AG04449 (cell line): ENCODE measurements at regions not wholly inside any gene's neighbourhood (a gene's known extent, or its start where the extent isn't known, plus 50 kb on each side); places are given as distances from the start of the nearest gene placed in this dataset.

Experiments
- CTCF ChIA-PET: fragments of 350-600 bp; formaldehyde crosslinking; extraction: SDS; loops from one replicate; lab custom pipeline; 2021; ENCODE audit warnings: antibody characterized with exemption; lab: Yijun Ruan, JAX
- POLR2A ChIA-PET: fragments of 400-600, 350-600 bp; formaldehyde crosslinking; extraction: SDS; loops from one replicate; lab custom pipeline; 2020; ENCODE audit warnings: antibody characterized with exemption, inconsistent platforms; lab: Yijun Ruan, JAX
- DNase-seq: peaks from one replicate; pipeline ENCODE4 v3.0.0-alpha.2; 2010; ENCODE audit warnings: low read depth, low spot score
- H3K4me3 ChIP-seq: 2 replicates; pipeline ENCODE4 v1.5.1; 2011; ENCODE audit warnings: low read depth, mild to moderate bottlenecking, control low read depth, low read length
- TF ChIP-seq, protein P1 (sequence below): IDR thresholded peaks from one replicate; pipeline ENCODE4 v1.5.1; 2011; ENCODE audit warnings: mild to moderate bottlenecking, moderate library complexity, low read length, control low read depth, inconsistent platforms; ENCODE audit not compliant: insufficient read depth; ENCODE audit errors: missing control alignments

DNA sequence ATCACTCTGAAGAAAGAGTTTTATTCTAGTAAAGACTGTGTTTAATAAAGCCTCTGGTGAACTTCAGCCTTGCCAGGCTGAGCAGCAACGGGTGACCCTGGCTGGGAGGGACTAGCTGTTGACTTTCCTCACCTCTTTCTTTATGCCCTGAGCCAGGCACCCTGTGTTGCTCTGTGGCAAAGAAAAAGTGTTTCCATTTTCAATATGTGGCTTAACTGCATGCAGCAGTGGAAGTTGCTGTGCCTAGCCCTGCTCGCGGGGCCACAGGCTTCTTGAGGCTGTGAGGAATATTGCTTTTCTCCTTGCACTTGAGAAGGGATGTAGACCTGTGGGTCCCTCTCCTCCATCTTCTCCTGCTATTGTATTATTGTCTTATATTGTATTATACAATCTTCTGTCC is 67.0 kb downstream of the CXCL12 start:
- POLR2A ChIA-PET: no interaction called here
- H3K4me3 ChIP-seq: no peak overlapping the region
- DNase-seq: no peak
- TF ChIP-seq, protein P1, sequence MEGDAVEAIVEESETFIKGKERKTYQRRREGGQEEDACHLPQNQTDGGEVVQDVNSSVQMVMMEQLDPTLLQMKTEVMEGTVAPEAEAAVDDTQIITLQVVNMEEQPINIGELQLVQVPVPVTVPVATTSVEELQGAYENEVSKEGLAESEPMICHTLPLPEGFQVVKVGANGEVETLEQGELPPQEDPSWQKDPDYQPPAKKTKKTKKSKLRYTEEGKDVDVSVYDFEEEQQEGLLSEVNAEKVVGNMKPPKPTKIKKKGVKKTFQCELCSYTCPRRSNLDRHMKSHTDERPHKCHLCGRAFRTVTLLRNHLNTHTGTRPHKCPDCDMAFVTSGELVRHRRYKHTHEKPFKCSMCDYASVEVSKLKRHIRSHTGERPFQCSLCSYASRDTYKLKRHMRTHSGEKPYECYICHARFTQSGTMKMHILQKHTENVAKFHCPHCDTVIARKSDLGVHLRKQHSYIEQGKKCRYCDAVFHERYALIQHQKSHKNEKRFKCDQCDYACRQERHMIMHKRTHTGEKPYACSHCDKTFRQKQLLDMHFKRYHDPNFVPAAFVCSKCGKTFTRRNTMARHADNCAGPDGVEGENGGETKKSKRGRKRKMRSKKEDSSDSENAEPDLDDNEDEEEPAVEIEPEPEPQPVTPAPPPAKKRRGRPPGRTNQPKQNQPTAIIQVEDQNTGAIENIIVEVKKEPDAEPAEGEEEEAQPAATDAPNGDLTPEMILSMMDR: no peak
- CTCF ChIA-PET: interaction anchor here (1.3 kb wide), 1 partner anchor 629 kb away, joined by 3 read pairs; no protein-coding TSS in a partner anchor

DNA sequence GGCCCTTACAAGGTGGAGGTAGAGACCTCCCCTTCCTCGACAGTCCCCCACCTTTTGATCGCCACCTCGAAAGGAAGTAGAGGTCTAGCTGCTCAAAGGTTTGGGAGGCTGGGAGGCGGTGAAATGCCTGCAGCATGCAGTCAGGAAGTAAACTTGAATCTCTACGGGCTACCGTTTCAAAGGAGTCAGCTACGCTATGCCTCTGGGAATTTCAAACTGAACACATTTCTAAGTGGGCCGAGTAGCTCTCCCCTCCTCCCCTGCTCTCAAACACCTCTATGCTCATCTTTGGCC is 68.0 kb downstream of the CXCL12 start:
- TF ChIP-seq, protein P1: no peak
- no peak overlapping the region for H3K4me3 ChIP-seq
- no peak for DNase-seq
- POLR2A ChIA-PET: no interaction called here
- CTCF ChIA-PET: interaction anchor here (1.3 kb wide), 1 partner anchor 628 kb away, joined by 3 read pairs; no protein-coding TSS in a partner anchor

DNA sequence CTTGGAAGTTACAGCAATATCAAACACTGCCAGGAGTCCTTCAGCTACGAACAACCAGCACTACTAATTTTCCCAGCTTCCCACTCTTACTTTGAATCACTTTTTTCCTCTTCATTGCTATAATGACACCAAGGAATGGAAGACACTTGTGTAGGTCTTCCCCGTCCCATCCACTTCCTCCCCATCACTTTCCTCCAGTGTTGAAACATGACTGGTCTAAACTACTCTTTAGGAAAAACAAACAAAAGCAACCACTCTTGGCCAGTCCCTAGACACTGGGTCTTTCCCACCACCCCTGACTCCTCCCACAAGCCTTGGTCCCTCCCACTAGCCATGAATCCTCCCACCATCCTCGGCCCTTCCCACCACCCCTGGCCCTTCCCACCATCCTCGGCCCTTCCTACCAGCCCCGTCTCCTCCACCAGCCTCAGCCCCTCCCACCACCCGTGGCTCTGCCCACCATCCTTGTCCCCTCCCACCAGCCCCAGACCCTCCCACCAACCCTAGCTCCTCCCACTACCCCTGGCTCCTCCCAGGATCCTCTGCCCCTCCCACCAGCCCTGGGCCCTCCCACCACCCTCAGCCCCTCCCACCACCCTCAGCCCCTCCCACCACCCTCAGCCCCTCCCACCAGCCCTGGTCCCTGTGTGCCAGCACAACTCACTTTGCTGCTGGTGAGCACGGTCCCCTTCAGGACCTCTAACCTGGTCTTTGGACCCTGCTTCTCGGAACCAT is 68.5 kb downstream of the CXCL12 start:
- no peak for DNase-seq
- CTCF ChIA-PET: interaction anchor here (0.9 to 1.3 kb wide), 2 partner anchors 537 to 628 kb away, joined by 3 read pairs; no protein-coding TSS in a partner anchor
- H3K4me3 ChIP-seq: no peak overlapping the region
- TF ChIP-seq, protein P1: no peak
- POLR2A ChIA-PET: no interaction called here

DNA sequence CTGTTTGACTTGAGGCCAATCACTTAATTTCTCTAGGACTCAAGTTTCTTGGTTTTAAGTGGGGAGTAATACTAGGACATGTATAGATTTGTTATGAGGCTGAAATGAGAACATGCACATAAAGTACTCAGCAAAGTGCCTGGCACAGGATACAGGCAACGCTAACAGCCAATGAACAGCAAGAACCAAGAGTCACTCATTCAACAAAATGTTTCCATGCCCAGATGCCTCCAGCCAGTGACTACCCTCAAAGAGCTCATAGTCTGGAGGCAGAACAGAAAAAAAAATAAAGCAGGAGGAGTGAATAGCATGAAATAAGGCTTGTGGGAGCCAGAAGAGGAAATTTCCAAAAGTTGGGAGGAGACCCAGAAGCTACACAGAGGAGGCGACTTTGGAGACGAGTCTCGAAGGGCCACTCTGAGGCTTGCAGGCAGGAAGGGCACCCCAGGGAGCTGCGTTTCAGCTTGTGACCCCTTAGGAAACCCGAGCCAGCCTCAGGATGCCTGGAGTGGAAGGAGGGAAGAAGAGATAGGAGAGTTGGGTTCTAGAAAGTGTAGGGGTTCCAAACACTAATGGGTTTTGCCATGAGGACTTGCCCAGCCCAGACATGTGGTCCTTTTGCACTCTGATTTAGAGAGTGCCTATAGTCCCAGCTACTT is 70.0 kb downstream of the CXCL12 start:
- no peak overlapping the region for H3K4me3 ChIP-seq
- CTCF ChIA-PET: interaction anchor here (0.8 to 1.2 kb wide), 5 partner anchors 11 to 648 kb away, joined by 3 to 4 read pairs (median 3); no protein-coding TSS in a partner anchor
- POLR2A ChIA-PET: no interaction called here
- DNase-seq: no peak
- TF ChIP-seq, protein P1: no peak

DNA sequence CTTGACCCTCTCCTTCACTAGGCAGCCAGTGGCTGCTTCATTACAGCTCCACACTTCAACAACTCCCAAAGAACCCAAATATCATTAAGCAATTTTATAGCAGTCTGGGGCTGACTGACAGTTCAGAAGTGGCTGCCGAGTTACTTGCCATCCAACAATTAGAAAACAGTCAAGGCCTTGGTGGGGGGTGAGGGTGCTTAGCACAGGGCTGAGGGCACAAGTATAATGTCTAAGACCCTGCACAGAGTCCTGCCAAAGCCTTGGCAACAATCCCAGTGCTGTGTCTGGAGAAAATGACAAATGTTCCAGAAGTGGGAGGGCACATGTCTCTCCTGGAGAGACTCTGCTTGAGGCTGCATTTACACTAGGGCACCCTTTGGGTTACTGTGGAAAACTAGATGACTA is 71.1 kb downstream of the CXCL12 start:
- TF ChIP-seq, protein P1: no peak
- DNase-seq: no peak
- no peak overlapping the region for H3K4me3 ChIP-seq
- CTCF ChIA-PET: interaction anchor here (1.1 to 4.3 kb wide), 3 partner anchors 12 to 624 kb away, joined by 3 to 31 read pairs (median 3); no protein-coding TSS in a partner anchor
- POLR2A ChIA-PET: no interaction called here

DNA sequence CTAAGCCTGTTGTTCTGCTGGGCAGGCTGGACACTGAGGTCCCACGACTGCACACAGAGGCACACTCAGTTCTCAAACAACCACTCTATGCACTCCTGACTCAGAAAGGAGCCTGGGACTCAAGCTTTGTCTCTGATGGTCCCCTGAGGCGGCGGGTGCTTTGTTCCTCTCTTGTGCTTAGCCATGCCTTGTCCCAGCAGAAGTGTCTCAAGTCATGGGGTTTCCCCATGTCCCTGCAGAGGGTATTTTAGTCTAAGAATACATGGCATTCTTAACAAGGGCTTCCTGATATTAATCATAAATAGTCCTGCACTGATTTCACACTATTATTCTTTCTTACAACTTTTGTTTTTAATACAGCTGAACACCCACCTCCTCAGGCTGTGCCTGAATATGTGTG is 72.5 kb downstream of the CXCL12 start:
- H3K4me3 ChIP-seq: no peak overlapping the region
- TF ChIP-seq, protein P1: no peak
- DNase-seq: no peak
- CTCF ChIA-PET: interaction anchor here (0.9 to 4.3 kb wide), 10 partner anchors 8 to 642 kb away, joined by 3 to 31 read pairs (median 16); no protein-coding TSS in a partner anchor
- POLR2A ChIA-PET: no interaction called here
